Right ventricle myocardium superior (tissue), 1 donor: ENCODE measurements at regions not wholly inside any gene's neighbourhood (a gene's known extent, or its start where the extent isn't known, plus 50 kb on each side); places are given as distances from the start of the nearest gene placed in this dataset.

ENCODE experiments used
- ATAC-seq: fragments of 200-7000 bp; cut with Tn5 transposase; one replicate; pipeline ENCODE4 v1.9.1; 2020; ENCODE audit warnings: mild to moderate bottlenecking; ENCODE audit not compliant: poor library complexity
- DNase-seq: peaks from one replicate; pipeline ENCODE4 v3.0.0-alpha.2; 2020
- intact Hi-C: fragments of 100-400 bp; cut with DNase I; formaldehyde crosslinking; loops from one replicate; pipeline ENCODE4 v1.11.2; 2022
- donor health status: DM: no; HTN: yes; CAD: no; lungs with severe emphysema.

DNA sequence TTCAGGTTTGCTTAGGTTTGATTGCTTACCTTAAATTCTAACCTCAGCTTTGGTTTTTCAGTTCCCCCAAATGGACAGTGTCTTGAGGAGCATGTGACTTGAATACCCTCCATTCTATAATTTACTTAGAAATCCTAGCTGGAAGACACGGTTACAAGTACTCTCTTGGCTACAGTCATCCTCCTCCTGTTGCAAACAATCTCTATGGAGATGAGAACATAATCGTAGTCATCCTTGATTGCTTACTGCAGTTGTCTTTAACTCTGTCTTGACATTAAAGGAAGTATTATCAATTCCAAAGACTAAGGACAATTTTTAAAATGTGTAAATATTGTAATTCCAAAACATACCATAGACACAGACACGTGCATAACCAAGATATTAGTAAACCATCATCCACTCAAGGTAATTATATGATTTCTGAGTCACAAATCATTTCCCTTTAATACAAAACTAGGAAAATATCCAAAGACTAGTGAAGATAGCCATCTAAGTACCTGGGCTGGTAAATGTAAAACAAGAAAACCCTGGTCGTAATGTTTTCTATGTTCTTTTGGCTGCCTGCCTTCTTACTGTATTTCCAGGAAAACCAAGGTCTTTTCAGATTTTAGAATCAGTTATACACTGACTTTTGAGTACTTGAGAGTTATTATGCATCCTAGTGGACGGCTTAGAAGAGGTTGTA is 149.9 kb downstream of the CHRM3 start:
- DNase-seq = no peak
- no peak for ATAC-seq
- intact Hi-C loops = no loop called here

DNA sequence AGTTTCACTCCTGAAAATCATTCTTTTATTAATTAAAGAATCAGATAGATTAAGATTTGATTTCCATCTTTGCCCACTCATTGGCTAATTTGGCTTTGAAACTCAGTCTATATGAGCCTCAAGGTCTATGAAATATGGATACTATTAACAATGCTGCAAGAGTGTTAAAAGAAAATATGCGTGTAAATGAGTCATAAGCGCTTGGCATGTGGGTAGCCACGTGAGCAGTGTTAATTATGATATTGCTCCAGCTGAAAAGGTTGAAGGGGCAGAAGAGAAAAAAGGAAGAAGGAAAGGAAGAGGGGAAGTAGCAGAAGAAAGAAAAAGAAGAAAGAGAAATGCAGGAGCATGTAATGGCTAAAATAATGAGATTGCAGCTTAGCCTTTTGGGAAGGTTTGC is 151.4 kb downstream of the CHRM3 start:
- ATAC-seq (no peak), DNase-seq (no peak)
- intact Hi-C loops = no loop called here

DNA sequence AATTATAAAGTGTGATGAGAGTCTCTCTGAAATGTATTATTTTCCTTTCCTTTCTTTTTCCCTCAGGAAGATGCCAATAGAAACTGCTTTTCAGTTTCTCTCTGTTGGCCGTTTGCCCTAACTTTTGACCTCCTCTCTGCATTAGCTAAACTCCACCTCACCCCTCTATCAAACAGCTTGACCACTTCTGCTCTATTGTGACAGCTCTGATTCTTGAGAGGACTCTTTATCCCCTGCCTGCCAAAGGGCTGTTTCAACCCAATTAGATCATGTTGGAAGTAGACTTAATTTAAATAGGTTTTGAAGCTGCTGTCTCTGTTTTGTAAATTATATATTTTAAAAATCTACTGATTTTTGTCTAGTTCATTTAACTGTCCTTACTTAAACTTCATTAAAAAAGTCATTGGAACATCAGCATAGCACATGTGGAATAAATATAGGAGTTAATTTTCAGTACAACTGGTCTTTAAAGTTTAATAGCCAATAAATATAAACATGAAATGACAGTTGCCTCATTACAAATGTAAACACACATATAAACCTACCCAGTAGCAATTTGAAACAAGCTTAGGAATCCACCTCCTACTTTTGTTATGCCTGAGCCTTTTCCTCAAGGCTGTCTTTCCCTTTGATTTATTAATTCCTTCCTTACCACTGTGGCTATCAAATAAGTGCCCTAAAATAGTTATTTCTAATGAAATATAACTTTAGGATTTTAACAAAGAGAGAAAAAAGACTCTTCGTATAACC is 152.0 kb downstream of the CHRM3 start:
- DNase-seq (no peak), ATAC-seq (no peak)
- intact Hi-C loops = no loop called here

DNA sequence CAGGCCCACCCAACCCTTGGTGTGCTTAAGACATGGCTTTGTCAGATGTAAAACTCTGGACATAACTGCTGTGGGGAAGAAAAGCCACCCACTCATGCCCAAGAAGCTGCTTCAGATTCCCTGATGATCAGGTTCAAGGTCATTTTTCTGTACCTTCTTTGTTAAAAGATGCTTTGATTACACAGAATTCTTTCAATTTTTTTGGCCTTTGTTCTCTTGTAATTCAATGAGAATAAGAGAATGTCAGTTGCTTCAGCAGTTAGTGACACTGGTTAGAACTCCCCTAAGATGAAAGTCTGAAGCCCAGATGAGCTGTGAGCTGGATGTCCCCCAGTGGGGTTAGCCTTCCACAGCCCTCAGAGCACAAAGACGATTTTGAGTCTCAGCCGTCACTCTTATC is 152.7 kb downstream of the CHRM3 start:
- ATAC-seq = no peak
- intact Hi-C loops = no loop called here

DNA sequence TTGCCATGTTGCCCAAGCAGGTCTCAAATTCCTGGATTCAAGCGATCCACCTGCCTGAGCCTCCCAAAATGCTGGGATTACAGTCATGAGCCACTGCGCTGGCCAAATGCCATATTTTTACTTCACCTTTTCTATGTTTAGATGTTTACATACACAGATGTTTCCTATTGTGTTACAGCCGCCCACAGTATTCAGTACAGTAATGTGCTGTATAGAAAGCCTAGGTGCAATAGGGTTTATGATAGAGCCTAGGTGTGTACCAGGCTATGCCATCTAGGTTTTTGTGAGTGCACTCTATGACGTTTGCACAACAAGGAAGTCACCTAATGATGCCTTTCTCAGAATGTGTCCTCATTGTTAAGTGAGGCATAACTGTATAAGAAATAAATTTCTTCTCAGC is 153.4 kb downstream of the CHRM3 start:
- DNase-seq (no peak), ATAC-seq (no peak)
- intact Hi-C loops = no loop called here

More for the DNA sequence above, 152.7 kb downstream of the CHRM3 start:
- DNase-seq = no peak

DNA sequence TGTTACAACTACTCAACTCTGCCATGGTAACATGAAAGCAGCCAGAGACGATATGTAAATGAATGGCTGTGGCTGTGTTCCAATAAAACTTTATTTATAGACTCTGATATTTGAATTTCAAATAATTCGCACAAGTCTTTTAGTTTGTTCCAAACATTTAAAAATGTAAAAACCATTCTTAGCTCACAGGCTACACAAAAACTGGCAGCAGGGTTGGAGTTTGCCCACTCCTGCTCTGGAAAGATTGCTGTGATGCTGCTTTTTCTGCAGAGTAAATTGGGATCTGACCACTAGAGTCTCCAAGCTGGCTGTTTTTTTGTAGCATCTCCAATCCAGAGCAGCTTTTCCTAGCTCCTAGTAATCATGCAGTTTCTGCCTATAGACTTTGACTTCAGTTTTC is 157.5 kb downstream of the CHRM3 start:
- no peak for ATAC-seq
- DNase-seq = no peak
- intact Hi-C loops = no loop called here

DNA sequence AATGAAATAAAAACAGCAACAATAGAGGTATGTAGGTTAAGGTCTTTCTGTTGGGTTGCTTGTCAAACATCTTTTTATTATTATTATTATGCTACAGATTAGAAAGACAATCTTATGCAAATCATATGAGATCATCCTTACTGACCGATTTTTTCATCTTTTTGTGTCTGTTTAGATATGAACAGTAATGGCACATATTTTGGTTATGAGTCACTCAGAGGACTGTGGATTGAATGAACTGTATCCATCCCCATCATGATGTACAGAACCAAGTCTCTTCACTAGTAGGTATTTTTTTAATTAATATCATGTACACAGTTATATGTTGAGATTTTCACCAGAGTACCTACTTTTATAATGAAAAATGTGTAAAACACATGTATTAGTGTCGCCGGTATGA is 159.1 kb downstream of the CHRM3 start:
- intact Hi-C loops = no loop called here
- no peak for ATAC-seq

DNA sequence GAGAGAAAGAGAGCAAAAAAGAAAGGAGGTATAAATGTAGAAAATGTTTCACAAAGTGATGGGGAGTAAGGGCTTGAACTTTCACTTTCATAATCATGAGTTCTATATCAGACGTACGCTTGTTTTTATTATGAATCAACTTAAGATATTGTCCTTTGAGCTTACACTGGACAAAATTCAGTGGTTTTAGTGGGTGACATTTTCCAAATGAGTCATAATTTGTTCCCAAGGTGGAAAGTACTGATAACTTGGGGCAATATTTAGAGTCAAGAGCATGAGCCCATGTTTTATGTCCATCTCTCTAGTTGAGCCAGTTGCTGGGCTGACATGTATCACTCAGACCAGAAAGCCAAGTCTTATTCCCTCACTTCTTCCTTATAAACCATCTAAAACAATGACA is 161.6 kb downstream of the CHRM3 start:
- no peak for ATAC-seq
- intact Hi-C loops = no loop called here
- DNase-seq = no peak

More for the DNA sequence above, 159.1 kb downstream of the CHRM3 start:
- DNase-seq = no peak

DNA sequence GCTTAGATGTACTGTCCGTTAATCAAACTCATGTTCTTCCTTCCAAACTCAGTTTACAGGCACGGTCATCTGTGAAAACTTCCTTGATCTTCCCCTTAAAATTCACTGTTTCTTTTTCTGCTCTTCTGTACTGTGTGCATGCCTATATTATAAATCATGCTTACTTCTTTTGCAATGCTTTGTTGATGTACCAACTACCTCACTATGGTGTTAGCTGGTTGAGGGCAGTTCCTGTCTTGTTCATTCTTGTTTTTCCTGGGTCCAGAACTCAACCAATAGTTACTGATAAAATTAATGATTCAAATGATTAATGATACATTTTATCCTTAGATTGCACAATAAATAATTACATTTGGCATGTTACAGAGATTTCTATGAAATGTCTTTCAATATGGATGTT is 163.8 kb downstream of the CHRM3 start:
- ATAC-seq (no peak), DNase-seq (no peak)
- intact Hi-C loops = no loop called here

DNA sequence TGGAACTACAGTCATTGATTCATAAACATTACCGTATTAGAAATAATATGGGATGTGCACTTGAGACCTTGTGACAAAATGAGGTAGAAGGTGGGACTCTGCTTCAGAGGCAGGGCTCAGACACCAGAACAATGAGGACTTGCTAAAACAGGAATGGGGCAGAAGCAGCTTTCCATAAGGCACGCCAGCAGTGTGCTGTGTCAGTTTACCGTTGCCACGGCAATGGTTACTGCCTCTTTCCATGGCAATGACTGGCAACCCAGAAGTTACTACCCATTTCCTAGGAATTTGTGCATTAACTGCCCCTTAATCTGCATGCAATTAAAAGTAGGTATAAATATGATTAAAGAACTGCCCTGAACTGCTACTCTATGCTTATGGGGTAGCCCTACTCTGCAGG is 169.0 kb downstream of the CHRM3 start:
- ATAC-seq (no peak), DNase-seq (no peak)
- intact Hi-C loops = no loop called here

DNA sequence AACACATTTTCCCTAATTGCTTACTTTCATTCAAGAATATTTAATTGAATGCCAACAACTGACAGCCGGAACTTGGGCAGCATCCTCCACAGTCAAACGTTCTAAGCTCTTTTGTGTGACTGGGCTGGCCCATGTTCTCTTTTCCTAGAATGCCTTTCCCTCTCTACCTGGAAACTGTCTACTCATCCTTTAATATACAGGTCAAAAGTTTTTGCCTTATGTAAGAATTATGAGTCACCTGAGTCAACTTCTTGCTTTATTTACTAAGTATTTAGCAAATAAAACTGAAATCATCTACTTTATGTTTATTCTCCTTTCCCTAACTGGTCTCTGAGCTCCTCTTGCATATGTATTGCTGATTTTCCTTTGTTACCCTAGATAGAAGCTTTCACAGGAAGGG is 172.2 kb downstream of the CHRM3 start:
- DNase-seq = no peak
- intact Hi-C loops = no loop called here
- no peak for ATAC-seq

DNA sequence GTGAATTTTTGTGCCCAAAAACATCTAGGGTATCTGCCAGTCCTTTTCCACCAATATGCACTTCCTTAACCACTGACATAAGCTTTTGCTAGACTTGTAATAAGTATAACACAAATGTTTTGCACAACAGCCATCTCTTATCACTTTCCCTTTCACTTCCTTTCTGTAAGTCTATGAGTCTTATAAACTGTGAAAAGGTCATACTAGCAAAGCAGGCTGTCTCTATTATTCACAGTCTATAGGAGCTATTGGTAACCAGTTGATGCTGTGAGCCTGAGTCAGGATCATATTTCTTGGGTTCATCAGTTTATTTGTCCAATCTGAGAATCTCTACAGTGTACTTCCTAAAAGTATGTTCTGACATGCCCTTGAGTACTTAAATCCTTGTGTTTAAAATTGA is 172.6 kb downstream of the CHRM3 start:
- DNase-seq = no peak
- no peak for ATAC-seq
- intact Hi-C loops = no loop called here

DNA sequence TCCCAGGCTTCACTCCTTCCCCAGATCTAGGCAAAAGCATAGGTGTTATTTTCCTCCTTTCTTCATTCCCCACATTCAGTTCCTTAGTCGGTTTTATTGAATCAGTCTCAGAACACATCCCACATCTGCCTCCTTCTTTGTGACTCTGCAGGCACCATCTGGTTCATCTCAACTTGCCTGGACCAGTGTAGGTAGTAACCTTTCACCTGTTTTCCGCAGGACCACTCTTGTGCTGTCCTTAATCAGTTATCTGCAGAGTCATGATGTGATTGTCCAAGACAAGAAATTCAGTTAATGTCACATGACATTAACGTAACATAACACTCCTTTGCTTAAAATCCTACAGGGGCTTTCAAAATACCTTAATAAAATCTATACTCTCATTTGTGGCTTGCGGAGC is 174.6 kb downstream of the CHRM3 start:
- ATAC-seq (no peak), DNase-seq (no peak)
- intact Hi-C loops = no loop called here

DNA sequence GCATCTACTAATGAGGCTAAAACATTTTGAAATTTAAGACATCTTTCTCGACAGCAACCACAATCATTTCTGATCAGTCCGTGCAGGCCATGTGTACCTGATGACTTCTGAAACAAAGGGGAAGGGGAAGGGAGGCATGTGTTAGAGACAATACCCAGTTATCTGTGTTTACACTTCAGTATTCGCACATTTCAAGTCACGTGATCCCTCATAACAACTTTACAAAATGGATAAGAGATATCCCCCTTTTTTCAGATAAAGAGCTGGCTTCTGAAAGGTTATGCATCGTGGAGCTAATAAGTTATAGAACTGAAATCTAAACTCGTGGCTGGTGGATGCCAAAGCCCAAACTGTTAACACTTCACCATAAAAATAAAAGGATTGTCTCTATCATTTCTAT is 175.7 kb downstream of the CHRM3 start:
- ATAC-seq = no peak

DNA sequence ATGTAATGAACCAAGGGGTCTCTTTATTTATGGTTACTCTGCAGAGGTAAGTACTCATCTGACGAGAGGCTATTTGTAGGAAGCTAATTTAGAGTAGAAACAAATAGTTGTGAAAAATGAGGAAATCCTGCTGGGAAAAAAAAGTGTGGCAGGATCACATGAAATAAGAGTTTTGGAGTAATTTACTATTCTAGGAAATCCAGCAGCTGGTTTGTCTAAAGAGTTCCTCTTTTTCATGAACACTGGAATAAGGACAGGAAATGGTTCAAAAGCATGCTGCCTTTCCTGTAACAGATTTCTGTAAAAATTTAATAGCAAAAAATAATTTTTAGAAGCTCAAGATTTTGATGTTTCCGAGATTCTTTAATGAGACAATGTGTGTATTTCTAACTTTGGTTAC is 177.3 kb downstream of the CHRM3 start:
- intact Hi-C loops = no loop called here
- ATAC-seq (no peak), DNase-seq (no peak)

More for the DNA sequence above, 175.7 kb downstream of the CHRM3 start:
- no peak for DNase-seq
- intact Hi-C loops = no loop called here

DNA sequence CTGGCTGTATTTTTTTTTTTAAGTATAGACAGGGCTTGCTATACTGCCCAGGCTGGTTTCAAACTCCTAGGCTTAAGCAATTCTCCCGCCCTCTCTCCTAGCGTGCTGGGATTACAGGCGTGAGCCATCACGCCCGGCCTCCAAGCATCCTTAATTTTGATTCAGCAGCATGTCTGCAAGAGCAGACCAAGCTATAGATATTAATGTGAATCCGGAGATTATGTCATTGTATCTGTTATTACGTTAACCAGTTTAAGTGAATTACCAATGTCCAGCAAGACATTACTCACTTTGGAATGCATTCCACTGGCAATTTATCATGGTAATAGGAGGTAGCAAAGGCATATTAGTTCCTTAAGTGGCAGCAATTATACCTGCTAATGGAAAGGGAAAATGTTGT is 179.7 kb downstream of the CHRM3 start:
- DNase-seq = no peak
- no peak for ATAC-seq
- intact Hi-C loops = no loop called here

DNA sequence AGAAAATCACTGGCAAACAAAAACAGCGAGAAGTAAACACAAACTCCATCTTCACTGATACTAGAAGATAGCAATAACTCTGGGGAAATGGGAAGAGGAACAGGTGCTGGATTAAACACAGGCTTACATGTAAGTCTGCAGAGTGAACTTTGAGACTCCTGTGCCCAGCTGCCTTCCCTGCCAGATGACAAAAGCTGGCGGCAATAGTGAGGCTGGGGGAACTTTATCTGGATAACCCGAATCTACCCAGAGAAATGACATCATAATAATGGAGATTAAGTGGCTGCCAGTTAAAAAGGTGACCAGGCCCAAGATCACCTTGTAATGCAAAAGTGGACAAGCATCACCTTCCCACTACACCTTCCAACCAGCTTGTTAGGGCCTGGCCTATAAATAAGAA is 184.5 kb downstream of the CHRM3 start:
- no peak for ATAC-seq
- intact Hi-C loops = no loop called here

DNA sequence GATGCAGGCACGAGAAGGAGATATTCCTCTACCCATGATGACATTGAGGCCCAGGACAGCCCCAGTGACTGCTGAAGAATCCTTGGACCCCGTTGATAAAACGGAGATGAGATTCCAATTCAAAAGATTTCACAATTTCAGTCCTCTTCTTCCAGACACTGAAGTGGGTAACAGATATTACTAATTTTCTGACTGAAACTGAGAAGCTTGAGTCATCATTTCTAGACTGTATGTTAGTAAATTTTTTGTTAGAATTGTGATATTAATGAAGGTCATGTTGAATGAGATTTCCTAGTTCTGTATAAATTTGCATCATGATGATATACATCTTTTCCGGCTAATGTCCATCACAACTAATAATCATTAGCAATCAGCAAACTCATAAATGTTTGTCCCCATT is 185.8 kb downstream of the CHRM3 start:
- intact Hi-C loops = no loop called here

More for the DNA sequence above, 184.5 kb downstream of the CHRM3 start:
- no peak for DNase-seq

DNA sequence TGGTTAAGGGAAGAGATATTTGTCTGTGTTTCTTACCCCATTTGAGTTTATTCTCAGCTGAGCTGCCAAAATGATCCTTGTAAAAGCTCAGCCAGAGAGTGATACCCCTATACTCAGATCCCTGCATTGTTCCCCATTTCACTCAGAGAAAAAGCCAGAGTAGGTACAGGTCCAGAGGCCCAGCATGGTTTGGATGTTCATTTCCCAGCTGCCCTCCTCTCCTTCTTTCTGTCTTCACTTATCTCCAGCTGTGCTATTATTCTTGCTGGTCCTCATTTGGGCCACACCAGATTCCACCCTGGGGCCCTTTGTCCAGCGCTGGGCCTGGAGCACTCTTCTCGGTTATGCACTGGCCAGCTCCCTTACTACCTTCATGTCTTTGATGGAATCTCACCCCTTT is 187.7 kb downstream of the CHRM3 start:
- DNase-seq = no peak
- intact Hi-C loops = no loop called here
- ATAC-seq = no peak

More for the DNA sequence above, 185.8 kb downstream of the CHRM3 start:
- DNase-seq (no peak), ATAC-seq (no peak)

DNA sequence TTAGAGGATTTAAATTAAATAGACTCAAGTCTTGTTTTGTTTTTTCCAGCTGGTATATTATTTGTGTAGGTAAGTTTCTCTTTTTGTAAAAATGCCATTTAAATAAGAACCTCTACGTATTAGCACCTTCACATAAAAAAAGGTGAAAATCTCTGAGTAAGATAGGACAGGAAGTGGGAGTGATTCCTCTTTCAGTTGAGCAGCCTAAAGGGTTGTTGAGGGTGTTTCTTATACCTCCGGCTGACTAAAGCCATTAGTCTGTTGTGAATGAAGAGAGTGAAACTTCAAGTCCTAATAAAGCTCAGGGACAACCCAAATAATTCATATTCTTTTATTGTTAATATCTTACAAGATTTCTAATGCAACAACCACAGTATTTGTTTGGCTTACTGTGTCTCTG is 188.7 kb downstream of the CHRM3 start:
- ATAC-seq (no peak), DNase-seq (no peak)
- intact Hi-C loops = no loop called here

DNA sequence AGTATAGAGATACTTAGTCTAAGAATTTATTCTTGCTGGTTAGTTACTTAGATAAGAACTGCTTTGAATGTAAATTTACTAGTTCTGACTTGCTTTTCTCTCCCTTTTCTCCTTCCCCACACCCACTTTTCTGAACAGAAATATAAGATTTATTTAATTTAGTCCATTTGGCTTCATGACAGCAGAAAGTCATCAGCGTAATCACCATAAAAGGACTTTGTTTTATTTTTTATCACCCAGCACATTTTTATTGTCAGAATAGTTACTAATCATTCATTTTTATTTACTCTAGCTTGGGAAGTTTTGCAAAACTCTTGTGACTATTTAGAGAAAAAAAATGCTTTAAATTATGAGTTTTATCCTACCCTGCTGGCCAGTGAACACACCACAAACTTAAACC is 197.2 kb downstream of the CHRM3 start:
- intact Hi-C loops = no loop called here
- no peak for DNase-seq
- no peak for ATAC-seq
